Pancreas (tissue), 10 donors: ENCODE measurements at regions not wholly inside any gene's neighbourhood (a gene's known extent, or its start where the extent isn't known, plus 50 kb on each side); places are given as distances from the start of the nearest gene placed in this dataset.
"Not testable (repeated sequence)": the region's sequence is repeated elsewhere in the genome, so short reads cannot be mapped to it uniquely, and the experiment has no call there.

Experiments used
- ATAC-seq, 4 donors: fragments of 200-7000 bp; cut with Tn5 transposase; one replicate each; pipeline versions ENCODE4 v1.8.0 to v1.9.1; 2020; ENCODE audit warnings: mild to moderate bottlenecking in 4 of 4, moderate library complexity in 4 of 4
- DNase-seq, 6 donors: peaks; one replicate each; pipeline ENCODE4 v3.0.0-alpha.2; 2020
- FAIRE-seq: peaks from 2 replicates; lab custom pipeline; 2012; peaks lifted over from hg19 to GRCh38; lab: Jason Lieb, UNC
- H3K27ac ChIP-seq, 4 donors: fragments of 200-600 bp; sonication (generic); 1 replicate in 3 of 4; 2 replicates in 1 of 4; pipeline versions ENCODE4 v1.5.0 to v1.8.0; 2020
- H3K27me3 ChIP-seq, 4 donors: fragments of 200-600 bp; one replicate each; pipeline ENCODE4 v1.8.0; 2021
- H3K36me3 ChIP-seq, 3 donors: fragments of 200-600 bp; sonication (generic) in 1 of 3; one replicate each; pipeline versions ENCODE4 v1.5.0 to v1.8.0; 2020 to 2021
- H3K4me1 ChIP-seq, 3 donors: fragments of 200-600 bp; one replicate each; pipeline ENCODE4 v1.8.0; 2021
- H3K4me3 ChIP-seq, 4 donors: fragments of 200-600 bp; sonication (generic) in 2 of 4; one replicate each; pipeline versions ENCODE4 v1.5.0 to v1.8.0; 2020 to 2021
- H3K9me3 ChIP-seq, 4 donors: fragments of 200-600 bp; one replicate each; pipeline ENCODE4 v1.8.0; 2021
- CTCF ChIP-seq, 4 donors: fragments of 200-600 bp; sonication (generic) in 3 of 4; IDR thresholded peaks; one replicate each; pipeline versions ENCODE4 v1.5.0 to v1.8.0; 2021; ENCODE audit warnings: antibody characterized with exemption in 4 of 4
- WGBS, 2 donors: extraction: QIAGEN DNeasy Blood & Tissue Kit; methylation state at CpG; one replicate each; pipeline ENCODE4 v1.1.7; 2013; 5-methylcytosine and 5-hydroxymethylcytosine counted together
- intact Hi-C, 3 donors: fragments of 100-400 bp; cut with DNase I; formaldehyde crosslinking; loops; one replicate each; pipeline versions ENCODE4 v1.11.1 to v1.14.2; 2022
- donor health status: healthy with polysubstance abuse.
- donor health status: DM: no; HTN: no; CAD: no; lungs with moderate emphysema.
- donor health status: DM: no; HTN: no; CAD: no.
- donor health status: control.
- donor health status: control.
- donor health status: Bipolar disorder and iron deficiency.
- donor health status: DM: yes; HTN: yes; CAD: no.
- donor health status: DM: no; HTN: no; CAD: no.
- donor health status: DM: no; HTN: no; CAD: no.
- donor health status: DM: yes; HTN: yes; CAD: no.

- DNase-seq (no peak), ATAC-seq (no peak), FAIRE-seq (no peak)
- no peak overlapping the region for H3K27ac ChIP-seq
- TF ChIP-seq CTCF (IDR thresholded peaks at IDR 0.05) = no peak
- peaks cover 0 to 5% (median 0%) of the 10 kb centered on the region in 4 donors for H3K27me3 ChIP-seq
- no peaks in the 10 kb centered on the region for H3K4me1 ChIP-seq
- no peak overlapping the region for H3K4me3 ChIP-seq
- H3K36me3 ChIP-seq = no peaks in the 10 kb centered on the region
- H3K9me3 ChIP-seq = no peaks in the 10 kb centered on the region
- intact Hi-C loops = no loop called here
- 45 to 49% methylated on average over 8 of the region's 8 CpGs for WGBS, 2 donors
Observed at GRCh38 chr2:49753344-49753985, 599.1 kb upstream of the FSHR start.

GRCh38 chr2:49737606-49738005 lies 583.3 kb upstream of the FSHR start:
- H3K36me3 ChIP-seq = no peaks in the 10 kb centered on the region
- no peak for ATAC-seq
- FAIRE-seq = no peak
- intact Hi-C loops = no loop called here
- TF ChIP-seq CTCF (IDR thresholded peaks at IDR 0.05) = no peak
- no peaks in the 10 kb centered on the region for H3K9me3 ChIP-seq
- H3K27me3 ChIP-seq = no peaks in the 10 kb centered on the region
- H3K4me1 ChIP-seq = no peaks in the 10 kb centered on the region
- no peak for DNase-seq
- no peak overlapping the region for H3K27ac ChIP-seq
- 70 to 71% methylated on average over 2 of the region's 2 CpGs for WGBS, 2 donors
- no peak overlapping the region for H3K4me3 ChIP-seq

- H3K27me3 ChIP-seq, DNase-seq, ATAC-seq, H3K4me1 ChIP-seq, H3K4me3 ChIP-seq, H3K36me3 ChIP-seq, H3K27ac ChIP-seq, H3K9me3 ChIP-seq, FAIRE-seq, intact Hi-C loops: not testable (repeated sequence)
- 76 to 81% methylated on average over 4 of the region's 4 CpGs for WGBS, 2 donors
Observed at GRCh38 chr2:49732924-49733323, 578.6 kb upstream of the FSHR start.

- DNase-seq (no peak), FAIRE-seq (no peak), ATAC-seq (no peak)
- H3K36me3 ChIP-seq = no peaks in the 10 kb centered on the region
- no peaks in the 10 kb centered on the region for H3K27me3 ChIP-seq
- intact Hi-C loops = no loop called here
- no peak for TF ChIP-seq CTCF (IDR thresholded peaks at IDR 0.05)
- no peak overlapping the region for H3K4me3 ChIP-seq
- H3K27ac ChIP-seq = no peak overlapping the region
- peaks cover 0 to 5% (median 0%) of the 10 kb centered on the region in 3 donors for H3K4me1 ChIP-seq
- H3K9me3 ChIP-seq = no peaks in the 10 kb centered on the region
Observed at GRCh38 chr2:49719241-49719640, 564.9 kb upstream of the FSHR start.

- intact Hi-C loops = no loop called here
- 21 to 26% methylated on average over 4 of the region's 4 CpGs for WGBS, 2 donors
- H3K36me3 ChIP-seq = no peaks in the 10 kb centered on the region
Observed at GRCh38 chr2:49715597-49715996, 561.3 kb upstream of the FSHR start.

More at GRCh38 chr2:49715597-49715996, 561.3 kb upstream of the FSHR start:
- Histone ChIP-seq H3K9me3 (no peaks in the 10 kb centered on the region), H3K4me3 (no peak overlapping the region), H3K4me1 (peaks cover 0 to 5% (median 0%) of the 10 kb centered on the region in 3 donors), H3K27ac (no peak overlapping the region), H3K27me3 (no peaks in the 10 kb centered on the region)
- peak in 3 of 4 donors; percentile 31 to 64 (median 38) for ATAC-seq
- TF ChIP-seq CTCF (IDR thresholded peaks at IDR 0.05) = no peak
- DNase-seq = no peak
- no peak for FAIRE-seq
